Mesothelial cell of epicardium (in vitro differentiated cells): ENCODE measurements at regions not wholly inside any gene's neighbourhood (a gene's known extent, or its start where the extent isn't known, plus 50 kb on each side); places are given as distances from the start of the nearest gene placed in this dataset.

ENCODE experiments used
- DNase-seq, 2 experiments: peaks; one replicate each; pipeline ENCODE4 v3.0.0; 2021; ENCODE audit warnings: low spot score in 2 of 2; ENCODE audit not compliant: unreplicated experiment in 2 of 2
- H3K27ac Mint-ChIP-seq: 2 replicates; pipeline ENCODE4 v1.8.0; 2021; ENCODE audit warnings: mixed read lengths
- H3K27me3 Mint-ChIP-seq: 2 replicates; pipeline ENCODE4 v1.8.0; 2021; ENCODE audit warnings: low read depth, mixed read lengths
- H3K36me3 Mint-ChIP-seq: 2 replicates; pipeline ENCODE4 v1.8.0; 2021; ENCODE audit warnings: mixed read lengths
- H3K4me1 Mint-ChIP-seq: 2 replicates; pipeline ENCODE4 v1.8.0; 2021; ENCODE audit warnings: mixed read lengths
- H3K4me3 Mint-ChIP-seq: 2 replicates; pipeline ENCODE4 v1.8.0; 2021; ENCODE audit warnings: mild to moderate bottlenecking, moderate library complexity, mixed read lengths
- H3K9me3 Mint-ChIP-seq: 2 replicates; pipeline ENCODE4 v1.8.0; 2021; ENCODE audit warnings: mixed read lengths
- TF ChIP-seq, protein P1 (sequence below): fragments of 200-600 bp; sonication (generic); IDR thresholded peaks from one replicate; pipeline ENCODE4 v1.5.0; 2021; ENCODE audit warnings: antibody characterized with exemption; ENCODE audit not compliant: unreplicated experiment

DNA sequence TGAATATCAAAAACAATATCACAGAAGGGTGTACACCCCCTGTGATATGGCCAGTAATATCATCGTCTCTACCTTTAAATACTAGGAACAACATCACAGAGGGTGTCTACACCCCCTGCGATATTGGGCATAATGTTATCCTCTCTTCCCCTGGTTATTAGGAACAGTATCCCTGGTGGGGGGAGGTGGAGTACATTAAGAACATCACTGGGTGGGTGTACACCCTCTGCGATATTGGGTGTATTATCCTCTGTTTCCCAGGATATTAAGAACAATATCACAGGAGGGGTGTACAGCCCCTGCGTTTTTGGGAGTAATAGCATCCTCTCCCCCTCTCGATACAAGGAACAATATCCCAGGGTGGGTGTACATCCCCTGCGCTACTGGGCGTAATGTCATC is 1932.8 kb downstream of the SUCLG1 start:
- H3K4me3 Mint-ChIP-seq = no peak overlapping the region
- H3K4me1 Mint-ChIP-seq = no peaks in the 10 kb centered on the region
- H3K9me3 Mint-ChIP-seq = peaks cover 7% of the 10 kb centered on the region
- no peaks in the 10 kb centered on the region for H3K36me3 Mint-ChIP-seq
- H3K27me3 Mint-ChIP-seq = peaks cover 4% of the 10 kb centered on the region
- TF ChIP-seq, protein P1, sequence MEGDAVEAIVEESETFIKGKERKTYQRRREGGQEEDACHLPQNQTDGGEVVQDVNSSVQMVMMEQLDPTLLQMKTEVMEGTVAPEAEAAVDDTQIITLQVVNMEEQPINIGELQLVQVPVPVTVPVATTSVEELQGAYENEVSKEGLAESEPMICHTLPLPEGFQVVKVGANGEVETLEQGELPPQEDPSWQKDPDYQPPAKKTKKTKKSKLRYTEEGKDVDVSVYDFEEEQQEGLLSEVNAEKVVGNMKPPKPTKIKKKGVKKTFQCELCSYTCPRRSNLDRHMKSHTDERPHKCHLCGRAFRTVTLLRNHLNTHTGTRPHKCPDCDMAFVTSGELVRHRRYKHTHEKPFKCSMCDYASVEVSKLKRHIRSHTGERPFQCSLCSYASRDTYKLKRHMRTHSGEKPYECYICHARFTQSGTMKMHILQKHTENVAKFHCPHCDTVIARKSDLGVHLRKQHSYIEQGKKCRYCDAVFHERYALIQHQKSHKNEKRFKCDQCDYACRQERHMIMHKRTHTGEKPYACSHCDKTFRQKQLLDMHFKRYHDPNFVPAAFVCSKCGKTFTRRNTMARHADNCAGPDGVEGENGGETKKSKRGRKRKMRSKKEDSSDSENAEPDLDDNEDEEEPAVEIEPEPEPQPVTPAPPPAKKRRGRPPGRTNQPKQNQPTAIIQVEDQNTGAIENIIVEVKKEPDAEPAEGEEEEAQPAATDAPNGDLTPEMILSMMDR = no peak
- no peak for DNase-seq
- H3K27ac Mint-ChIP-seq = no peak overlapping the region

DNA sequence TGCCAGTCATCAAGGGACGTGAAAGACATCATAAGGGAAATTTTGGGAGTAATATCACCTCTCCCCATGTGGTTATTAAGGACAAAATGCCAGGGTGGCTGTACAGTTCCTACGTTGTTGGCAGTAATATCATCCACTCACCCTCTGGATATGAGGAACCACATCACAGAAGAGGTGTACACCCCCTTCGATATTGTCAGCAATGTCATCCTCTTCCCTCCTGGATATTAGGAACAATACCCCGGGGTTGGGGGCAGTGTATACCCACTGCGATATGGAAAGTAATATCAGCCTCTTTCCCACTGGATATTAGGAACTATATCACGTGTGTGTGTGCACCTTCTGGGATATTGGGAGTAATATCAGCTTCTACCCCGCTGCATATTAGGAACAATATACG is 1933.3 kb downstream of the SUCLG1 start:
- H3K4me3 Mint-ChIP-seq = no peak overlapping the region
- peaks cover 4% of the 10 kb centered on the region for H3K27me3 Mint-ChIP-seq
- no peak overlapping the region for H3K27ac Mint-ChIP-seq
- DNase-seq = no peak
- no peaks in the 10 kb centered on the region for H3K36me3 Mint-ChIP-seq
- H3K4me1 Mint-ChIP-seq = no peaks in the 10 kb centered on the region
- TF ChIP-seq, protein P1 = no peak
- H3K9me3 Mint-ChIP-seq = peaks cover 7% of the 10 kb centered on the region

DNA sequence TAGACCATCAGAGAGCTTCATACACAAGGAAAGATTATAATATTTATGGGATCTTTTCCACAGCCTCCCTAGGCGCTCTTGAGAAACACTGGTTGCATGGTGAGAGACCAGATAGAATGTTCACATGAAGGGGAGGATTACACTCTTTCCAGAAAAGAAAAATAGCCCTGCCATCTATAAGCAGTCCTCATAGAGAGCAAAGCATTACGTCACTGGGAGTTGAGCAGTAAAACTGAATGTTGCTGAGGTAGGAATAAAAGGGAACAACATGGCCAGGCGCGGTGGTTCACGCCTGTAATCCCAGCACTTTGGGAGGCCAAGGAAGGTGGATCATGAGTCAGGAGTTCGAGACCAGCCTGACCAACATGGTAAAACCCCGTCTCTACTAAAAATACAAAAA is 1934.3 kb downstream of the SUCLG1 start:
- no peaks in the 10 kb centered on the region for H3K36me3 Mint-ChIP-seq
- H3K27ac Mint-ChIP-seq = no peak overlapping the region
- H3K9me3 Mint-ChIP-seq = peaks cover 7% of the 10 kb centered on the region
- TF ChIP-seq, protein P1 = no peak
- H3K4me1 Mint-ChIP-seq = no peaks in the 10 kb centered on the region
- no peak for DNase-seq
- H3K4me3 Mint-ChIP-seq = no peak overlapping the region
- peaks cover 2% of the 10 kb centered on the region for H3K27me3 Mint-ChIP-seq

DNA sequence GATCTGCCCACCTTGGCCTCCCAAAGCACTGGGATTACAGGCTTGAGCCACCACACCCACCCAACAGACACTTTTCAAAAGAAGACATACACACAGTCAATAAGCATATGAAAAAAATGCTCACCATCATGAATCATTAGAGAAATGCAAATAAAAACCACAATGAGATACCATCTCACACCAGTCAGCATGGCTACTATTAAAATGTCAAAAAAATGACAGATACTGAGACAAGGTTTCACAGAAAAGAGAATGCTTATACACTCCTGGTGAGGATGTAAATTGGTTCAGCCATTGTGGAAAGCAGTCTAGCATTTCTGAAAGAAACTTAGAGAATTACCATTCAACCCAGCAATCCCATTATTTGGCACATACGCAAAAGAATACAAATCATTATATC is 1947.2 kb downstream of the SUCLG1 start:
- H3K4me1 Mint-ChIP-seq = no peaks in the 10 kb centered on the region
- TF ChIP-seq, protein P1 = no peak
- peaks cover 6% of the 10 kb centered on the region for H3K9me3 Mint-ChIP-seq
- DNase-seq = no peak
- no peaks in the 10 kb centered on the region for H3K36me3 Mint-ChIP-seq
- no peaks in the 10 kb centered on the region for H3K27me3 Mint-ChIP-seq
- H3K27ac Mint-ChIP-seq = no peak overlapping the region
- H3K4me3 Mint-ChIP-seq = no peak overlapping the region

DNA sequence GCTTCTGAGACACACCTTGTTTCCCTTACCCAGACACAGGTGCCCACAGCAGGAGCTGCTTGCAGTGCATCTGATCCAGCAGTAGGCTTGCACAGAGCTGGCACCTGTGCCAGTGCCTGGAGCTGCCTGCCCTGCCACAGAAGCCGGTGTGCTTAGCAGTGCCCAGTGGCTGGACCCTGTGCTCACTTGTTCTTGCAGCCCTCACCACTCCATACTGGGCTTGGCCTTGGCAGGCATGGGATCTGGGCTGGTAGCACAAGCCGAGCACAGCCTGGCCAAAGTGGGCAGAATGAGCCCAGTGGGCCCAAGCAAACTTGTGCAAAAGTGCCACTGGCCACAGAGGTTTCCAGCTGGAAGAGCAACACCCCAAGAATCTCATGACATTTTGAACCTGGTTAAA is 1950.4 kb downstream of the SUCLG1 start:
- Mint-ChIP-seq H3K27ac (no peak overlapping the region), H3K4me1 (no peaks in the 10 kb centered on the region), H3K36me3 (no peaks in the 10 kb centered on the region), H3K4me3 (no peak overlapping the region), H3K9me3 (peaks cover 3% of the 10 kb centered on the region), H3K27me3 (no peaks in the 10 kb centered on the region)
- TF ChIP-seq, protein P1 = no peak
- no peak for DNase-seq

DNA sequence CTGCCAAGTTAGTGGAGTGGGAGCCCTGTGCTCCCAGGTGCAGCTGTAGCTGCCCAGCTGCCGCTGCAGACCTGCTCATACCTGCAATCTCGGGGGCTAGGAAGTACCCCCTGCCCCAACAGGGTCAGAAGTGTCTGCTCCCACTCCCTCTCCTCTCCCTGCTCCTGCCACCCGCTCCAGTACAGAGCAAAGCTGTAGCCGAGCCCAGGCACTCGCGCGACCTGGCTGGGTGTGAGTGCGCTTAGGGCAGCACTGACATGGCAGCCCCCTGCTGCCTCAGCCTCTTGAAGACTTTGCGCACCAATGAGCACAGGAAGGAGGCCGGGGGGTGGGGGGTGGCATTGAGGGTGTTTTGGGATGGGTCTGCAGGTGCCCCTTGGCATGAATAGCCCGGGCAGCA is 1951.4 kb downstream of the SUCLG1 start:
- Mint-ChIP-seq H3K9me3 (peaks cover 9% of the 10 kb centered on the region), H3K4me3 (no peak overlapping the region), H3K27me3 (no peaks in the 10 kb centered on the region), H3K27ac (no peak overlapping the region), H3K4me1 (no peaks in the 10 kb centered on the region), H3K36me3 (no peaks in the 10 kb centered on the region)
- DNase-seq = no peak
- TF ChIP-seq, protein P1 = no peak
